HepG2 (cell line): ENCODE measurements at regions not wholly inside any gene's neighbourhood (a gene's known extent, or its start where the extent isn't known, plus 50 kb on each side); places are given as distances from the start of the nearest gene placed in this dataset.

Experiments
- ATAC-seq: fragments of 200-7000 bp; cut with Tn5 transposase; 3 replicates; pipeline ENCODE4 v1.9.1; 2020; ENCODE audit warnings: mild to moderate bottlenecking, moderate library complexity
- BruUV-seq: library from RNA; stranded (reverse); fragments of 400-500 nt; replicated peaks from 2 replicates; lab custom pipeline; 2021; lab: Mats Ljungman, UMichigan
- CTCF ChIA-PET: fragments of 300-600 bp; formaldehyde crosslinking; extraction: SDS; loops from one replicate; lab custom pipeline; 2021; ENCODE audit warnings: low total read pairs, inconsistent platforms, low intra/inter-chr PET ratio; lab: Yijun Ruan, JAX
- POLR2A ChIA-PET: fragments of 350-600 bp; sonication (Branson Sonifier 250); formaldehyde crosslinking; loops from one replicate; lab custom pipeline; 2020; ENCODE audit warnings: antibody characterized with exemption, inconsistent platforms; lab: Yijun Ruan, JAX
- DNase-seq: peaks from one replicate; pipeline ENCODE4 v3.0.0-alpha.2; 2015; ENCODE audit warnings: low spot score
- FAIRE-seq: peaks from 3 replicates; lab custom pipeline; 2011; peaks lifted over from hg19 to GRCh38; lab: Jason Lieb, UNC
- H2AFZ ChIP-seq: one replicate; pipeline ENCODE4 v1.6.1; 2011; ENCODE audit warnings: low read length, inconsistent platforms
- H3K27ac ChIP-seq: fragments of 300-600 bp; 3 replicates; pipeline ENCODE4 v1.8.0; 2011; ENCODE audit warnings: mixed run types, mild to moderate bottlenecking, mixed read lengths, low read length, inconsistent platforms; ENCODE audit not compliant: insufficient read depth; ENCODE audit errors: extremely low read length
- H3K27me3 ChIP-seq, 2 experiments: fragments of 200-600 bp in 1 of 2; 2 replicates in 1 of 2; 3 replicates in 1 of 2; pipeline versions ENCODE4 v1.6.0 to v1.8.0; 2011; ENCODE audit warnings: low read length in 2 of 2, mild to moderate bottlenecking in 2 of 2, moderate library complexity in 2 of 2, inconsistent platforms in 1 of 2; ENCODE audit not compliant: insufficient read depth in 2 of 2, control insufficient read depth in 1 of 2
- H3K36me3 ChIP-seq, 2 experiments: fragments of 200-600 bp in 1 of 2; replicated peaks in 1 of 2; 2 replicates in 1 of 2; 3 replicates in 1 of 2; pipeline versions ENCODE4 v1.5.1 to v1.8.0; 2011; ENCODE audit warnings: low read length in 2 of 2, inconsistent platforms in 1 of 2; ENCODE audit not compliant: insufficient read depth in 2 of 2, control insufficient read depth in 1 of 2
- H3K4me1 ChIP-seq: 2 replicates; pipeline ENCODE4 v1.5.1; 2012; ENCODE audit warnings: low read length, inconsistent platforms; ENCODE audit not compliant: insufficient read depth
- H3K4me2 ChIP-seq: 2 replicates; pipeline ENCODE4 v1.6.0; 2011; ENCODE audit warnings: low read depth, low read length, inconsistent platforms
- H3K4me3 ChIP-seq, 3 experiments: fragments of 200-600 bp in 1 of 3; sonication (generic), shearing (Covaris generic) in 1 of 3; replicated peaks in 1 of 3; 2 replicates each; pipeline ENCODE4 v1.5.1; 2011 to 2016; ENCODE audit warnings: low read length in 3 of 3, inconsistent platforms in 2 of 3, low read depth in 2 of 3, mild to moderate bottlenecking in 2 of 3, control low read depth in 1 of 3, mixed read lengths in 1 of 3; ENCODE audit not compliant: insufficient read depth in 1 of 3
- H3K79me2 ChIP-seq: one replicate; pipeline ENCODE4 v1.6.1; 2011; ENCODE audit warnings: low read length, inconsistent platforms; ENCODE audit not compliant: insufficient read depth
- H3K9ac ChIP-seq: 2 replicates; pipeline ENCODE4 v1.6.0; 2011; ENCODE audit warnings: mild to moderate bottlenecking, low read depth, low read length, inconsistent platforms; ENCODE audit not compliant: insufficient read depth
- H3K9me3 ChIP-seq: 2 replicates; pipeline ENCODE4 v1.5.1; 2012; ENCODE audit warnings: mild to moderate bottlenecking, low read length
- H4K20me1 ChIP-seq: 2 replicates; pipeline ENCODE4 v1.6.0; 2011; ENCODE audit warnings: inconsistent platforms, mild to moderate bottlenecking, low read length, moderate library complexity; ENCODE audit not compliant: insufficient read depth
- CREB3 ChIP-seq: sonication (generic); formaldehyde crosslinking; IDR thresholded peaks from 2 replicates; pipeline ENCODE4 v1.5.0; 2020; ENCODE audit warnings: missing genetic modification reagents
- HMGXB3 ChIP-seq: sonication (generic); formaldehyde crosslinking; IDR thresholded peaks from 2 replicates; pipeline ENCODE4 v1.4.0; 2020; ENCODE audit warnings: missing genetic modification reagents, borderline replicate concordance
- KLF9 ChIP-seq: IDR thresholded peaks from 2 replicates; pipeline ENCODE4 v1.6.1; 2016; ENCODE audit warnings: low read depth
- MBNL3 ChIP-seq: fragments of 250-450 bp; sonication (Bioruptor Pico); conservative IDR thresholded peaks from 2 replicates; pipeline ENCODE4 v1.8.0; 2022; ENCODE audit warnings: mild to moderate bottlenecking, inconsistent platforms
- STAG1 ChIP-seq: sonication (generic); formaldehyde crosslinking; IDR thresholded peaks from 2 replicates; pipeline ENCODE4 v1.4.0; 2020; ENCODE audit warnings: missing genetic modification reagents
- YEATS4 ChIP-seq: sonication (generic); formaldehyde crosslinking; IDR thresholded peaks from 2 replicates; pipeline ENCODE4 v1.4.0; 2020; ENCODE audit warnings: missing genetic modification reagents, borderline replicate concordance
- YY1 ChIP-seq: IDR thresholded peaks from 2 replicates; pipeline ENCODE4 v1.6.1; 2011; ENCODE audit warnings: low read length, low read depth, moderate library complexity, mild to moderate bottlenecking; ENCODE audit not compliant: insufficient read depth, insufficient replicate concordance
- ZFP41 ChIP-seq: sonication (generic); formaldehyde crosslinking; IDR thresholded peaks from 2 replicates; pipeline ENCODE4 v1.4.0; 2020; ENCODE audit warnings: mild to moderate bottlenecking, missing genetic modification reagents, borderline replicate concordance
- ZKSCAN5 ChIP-seq: sonication (generic); formaldehyde crosslinking; IDR thresholded peaks from 2 replicates; pipeline ENCODE4 v1.5.1; 2020; ENCODE audit warnings: mild to moderate bottlenecking, missing genetic modification reagents
- ZNF12 ChIP-seq: sonication (generic); formaldehyde crosslinking; IDR thresholded peaks from 2 replicates; pipeline ENCODE4 v1.5.0; 2020; ENCODE audit warnings: missing genetic modification reagents
- ZNF350 ChIP-seq: sonication (generic); formaldehyde crosslinking; IDR thresholded peaks from 2 replicates; pipeline ENCODE4 v1.4.0; 2020; ENCODE audit warnings: mild to moderate bottlenecking, low read depth, missing genetic modification reagents, borderline replicate concordance
- ZNF432 ChIP-seq: sonication (generic); formaldehyde crosslinking; IDR thresholded peaks from 2 replicates; pipeline ENCODE4 v1.5.0; 2020; ENCODE audit warnings: missing genetic modification reagents, mild to moderate bottlenecking, borderline replicate concordance
- ZNF460 ChIP-seq: sonication (generic); formaldehyde crosslinking; IDR thresholded peaks from 2 replicates; pipeline ENCODE4 v1.5.1; 2020; ENCODE audit warnings: missing genetic modification reagents, mild to moderate bottlenecking, borderline replicate concordance
- ZNF691 ChIP-seq: sonication (generic); formaldehyde crosslinking; IDR thresholded peaks from 2 replicates; pipeline ENCODE4 v1.4.0; 2020; ENCODE audit warnings: missing genetic modification reagents, low read depth, mild to moderate bottlenecking, borderline replicate concordance
- WGBS: methylation state at CpG from one replicate; pipeline ENCODE4 v1.1.6; 2017; ENCODE audit warnings: low lambda C conversion rate; 5-methylcytosine and 5-hydroxymethylcytosine counted together
- in situ Hi-C: cut with HindIII; loops from 2 replicates; pipeline ENCODE4 v1.10.0; 2017; ENCODE audit warnings: low pct_unique_long_range_greater_than_20kb; ENCODE audit not compliant: extremely low pct_ligation_motif_present
- intact Hi-C: fragments of 100-400 bp; cut with micrococcal nuclease; formaldehyde crosslinking; loops from one replicate; pipeline ENCODE4 v1.10.0; 2022; ENCODE audit not compliant: unreplicated experiment

GRCh38 chr2:107007927-107008326, 122.0 kb upstream of the ST6GAL2 start:
- FAIRE-seq = no peak
- Histone ChIP-seq H3K9me3 (no peaks in the 10 kb centered on the region), H4K20me1 (no peaks in the 10 kb centered on the region), H3K9ac (no peak overlapping the region), H3K4me2 (no peak overlapping the region), H3K27me3 (no peaks in the 10 kb centered on the region), H3K79me2 (no peaks in the 10 kb centered on the region), H2AFZ (no peak overlapping the region), H3K4me3 (no peak overlapping the region), H3K36me3 (no peaks in the 10 kb centered on the region), H3K27ac (no peak overlapping the region), H3K4me1 (no peaks in the 10 kb centered on the region)
- in situ Hi-C loops (no loop called here), intact Hi-C loops (no loop called here)
- CTCF ChIA-PET = no interaction called here
- TF ChIP-seq HMGXB3 = no peak
- no peak for TF ChIP-seq ZKSCAN5
- no peak for TF ChIP-seq ZNF460 (CRISPR knock-in tag)
- TF ChIP-seq ZNF350 (CRISPR knock-in tag) = no peak
- no peak for TF ChIP-seq ZFP41 (CRISPR knock-in tag)
- no peak for TF ChIP-seq YEATS4 (CRISPR knock-in tag)
- no peak for TF ChIP-seq MBNL3 (CRISPR knock-in tag)
- TF ChIP-seq ZNF12 (CRISPR knock-in tag) = no peak
- no peak for TF ChIP-seq ZNF691
- TF ChIP-seq ZNF432 (CRISPR knock-in tag) = no peak
- TF ChIP-seq KLF9 = no peak
- TF ChIP-seq CREB3 (CRISPR knock-in tag) = no peak
- no peak for TF ChIP-seq STAG1 (CRISPR knock-in tag)
- no peak for TF ChIP-seq YY1
- POLR2A ChIA-PET = no interaction called here
- no TSS peak for BruUV-seq
- under 1% methylated on average over 3 of the region's 3 CpGs for WGBS
- ATAC-seq = no peak
- DNase-seq = no peak
